GM21825 (cell line): ENCODE measurements at regions not wholly inside any gene's neighbourhood (a gene's known extent, or its start where the extent isn't known, plus 50 kb on each side); places are given as distances from the start of the nearest gene placed in this dataset.

Experiments
- ATAC-seq: cut with Tn5 transposase; IDR thresholded peaks from one replicate; pipeline ENCODE4 v1.9.1; 2021; ENCODE audit warnings: mild to moderate bottlenecking, moderate library complexity; ENCODE audit not compliant: unreplicated experiment

DNA sequence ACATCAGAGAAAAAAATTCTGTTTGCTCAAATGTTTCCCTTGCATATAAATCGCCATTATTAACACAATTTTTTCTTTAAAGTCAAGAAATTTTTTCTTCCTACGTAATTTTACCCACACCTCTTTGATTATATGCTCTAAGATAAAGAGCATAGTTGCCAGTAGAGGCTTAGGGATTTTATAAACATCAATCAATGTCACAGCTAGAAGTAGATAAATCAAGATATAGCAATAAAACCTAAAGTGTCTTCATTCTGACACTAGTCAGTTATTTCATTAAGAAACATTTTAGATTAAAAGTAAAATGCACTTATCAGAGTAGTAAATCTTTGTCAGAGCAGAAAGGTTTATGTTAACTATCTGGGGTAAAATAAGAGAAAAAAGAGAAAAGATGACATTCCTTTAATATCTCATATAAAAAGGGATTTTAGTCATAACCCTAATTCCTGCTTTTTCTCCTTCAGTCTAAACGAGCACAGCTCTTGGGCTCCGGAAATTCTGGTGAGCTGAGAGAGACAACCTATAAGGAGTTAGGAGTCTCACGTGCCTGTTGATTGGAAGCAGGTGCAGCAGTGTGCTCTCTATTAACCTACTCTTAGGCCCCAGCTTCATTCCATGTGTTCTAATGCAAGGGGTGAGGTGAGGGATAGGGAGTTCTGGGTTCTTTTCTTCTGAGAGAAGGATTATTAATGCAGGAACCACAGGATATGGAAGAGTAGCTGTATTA lies 172.4 kb upstream of the GULP1 start:
- no peak for ATAC-seq

DNA sequence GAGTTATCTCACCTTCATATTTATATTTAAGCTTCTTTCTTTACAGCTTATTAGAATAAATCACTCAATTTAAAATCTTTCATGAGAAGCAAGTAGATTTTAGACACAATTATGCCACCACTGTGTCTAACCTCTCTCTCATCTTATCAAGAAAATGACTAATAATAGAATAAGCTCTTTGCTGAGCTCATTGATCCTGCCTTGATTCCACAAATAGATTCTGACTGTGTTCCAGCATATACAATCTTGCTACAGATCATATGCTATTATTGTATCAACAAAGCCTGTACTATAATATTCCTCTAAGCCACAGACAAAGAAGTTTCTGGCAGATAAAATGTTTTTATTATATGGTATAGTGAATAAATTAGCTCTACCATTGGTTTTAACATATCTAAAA lies 168.7 kb upstream of the GULP1 start:
- ATAC-seq: no peak

DNA sequence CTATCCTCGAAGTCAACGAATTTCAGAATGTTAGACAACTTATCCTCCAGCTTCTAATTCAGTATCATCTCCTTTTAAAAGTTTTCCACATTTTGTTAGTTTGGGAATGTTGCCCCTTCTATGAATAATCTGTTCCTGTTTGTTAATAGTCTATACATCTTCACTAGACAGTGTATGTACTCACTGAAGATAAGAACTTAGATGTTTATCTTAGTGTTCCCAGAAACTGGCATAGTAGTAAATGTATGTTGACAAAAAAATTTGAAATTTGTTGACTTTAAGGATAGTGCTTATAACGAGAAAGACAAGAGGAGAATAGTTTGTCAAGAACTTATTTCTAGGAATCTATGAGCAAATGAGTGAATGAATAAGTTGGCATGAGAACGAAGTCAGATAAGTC lies 162.0 kb upstream of the GULP1 start:
- ATAC-seq: no peak

DNA sequence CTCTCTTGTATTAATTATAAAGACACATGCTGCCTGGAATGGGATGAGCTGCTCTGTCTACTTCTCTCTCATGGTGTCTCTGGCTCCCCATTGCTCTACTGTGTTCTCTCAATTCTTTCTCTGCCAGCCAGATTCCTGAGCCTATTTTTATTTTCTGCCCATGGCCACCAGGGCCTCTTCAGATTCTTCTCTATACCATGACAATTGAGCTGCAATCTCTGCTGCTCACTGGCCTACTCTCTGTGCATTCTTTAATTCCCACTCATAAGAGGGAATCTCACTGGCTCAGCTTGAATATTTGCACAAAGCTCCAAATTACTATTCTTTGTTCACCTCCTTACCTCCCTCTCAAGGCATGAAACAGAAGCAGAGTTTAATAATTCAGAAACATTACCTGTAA lies 161.4 kb upstream of the GULP1 start:
- ATAC-seq: no peak

DNA sequence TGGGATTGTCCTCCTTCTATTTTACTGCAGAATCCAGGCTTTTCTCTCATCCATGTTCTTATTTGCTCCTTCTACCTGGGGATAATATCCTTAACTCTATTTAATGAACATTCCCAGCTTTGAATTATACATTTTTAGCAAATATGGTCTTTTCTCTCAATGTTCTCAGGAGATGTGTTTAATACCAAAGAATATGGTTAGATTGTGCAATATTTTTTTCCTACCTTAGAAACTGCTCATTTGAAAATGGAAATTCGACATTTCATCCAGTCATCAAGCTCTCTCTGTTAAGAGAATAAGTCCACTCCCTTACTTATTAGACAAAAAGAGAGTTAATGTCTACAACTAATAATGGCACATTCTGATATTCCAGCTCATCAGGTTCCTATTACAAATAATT lies 160.4 kb upstream of the GULP1 start:
- no peak for ATAC-seq

- ATAC-seq: no peak
Observed at GRCh38 chr2:188132385-188132784, 159.3 kb upstream of the GULP1 start.

DNA sequence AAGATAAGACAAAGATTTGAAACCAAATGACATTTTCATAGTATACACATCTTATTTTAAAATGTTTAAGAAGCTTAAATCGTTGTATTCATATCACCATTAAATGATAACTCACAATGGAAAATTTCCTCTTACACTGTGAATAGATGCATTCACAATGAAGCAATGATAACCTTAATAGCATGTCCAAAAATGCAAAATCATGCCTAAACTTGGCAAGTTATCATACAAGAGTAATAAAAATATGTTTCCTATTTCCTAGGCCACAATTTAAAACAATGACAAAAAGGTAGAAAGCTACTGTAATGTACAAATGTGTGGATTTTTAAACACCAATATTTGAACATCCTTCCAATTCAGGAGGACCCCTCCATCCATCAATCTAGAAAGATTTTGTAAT lies 157.4 kb upstream of the GULP1 start:
- no peak for ATAC-seq

DNA sequence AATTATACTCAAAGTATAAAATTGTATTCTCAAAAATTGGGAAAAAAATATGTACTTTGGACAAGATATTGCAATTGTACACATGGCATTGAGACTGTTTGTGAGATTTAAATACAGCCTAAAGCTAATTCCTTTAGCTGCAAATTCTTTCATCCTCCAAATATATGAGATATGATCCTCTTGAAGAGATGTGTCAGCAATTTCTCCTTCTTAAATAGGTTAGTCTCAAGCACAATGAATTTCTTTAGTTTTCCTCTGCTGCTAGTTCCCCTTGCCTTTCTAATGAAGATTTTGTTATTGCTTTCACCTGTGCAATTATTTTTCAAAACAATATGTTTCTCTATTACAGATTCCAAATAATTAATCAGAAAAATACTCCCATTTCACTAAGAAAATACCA lies 153.4 kb upstream of the GULP1 start:
- no peak for ATAC-seq

- no peak for ATAC-seq
Observed at GRCh38 chr2:188142088-188142487, 149.6 kb upstream of the GULP1 start.

DNA sequence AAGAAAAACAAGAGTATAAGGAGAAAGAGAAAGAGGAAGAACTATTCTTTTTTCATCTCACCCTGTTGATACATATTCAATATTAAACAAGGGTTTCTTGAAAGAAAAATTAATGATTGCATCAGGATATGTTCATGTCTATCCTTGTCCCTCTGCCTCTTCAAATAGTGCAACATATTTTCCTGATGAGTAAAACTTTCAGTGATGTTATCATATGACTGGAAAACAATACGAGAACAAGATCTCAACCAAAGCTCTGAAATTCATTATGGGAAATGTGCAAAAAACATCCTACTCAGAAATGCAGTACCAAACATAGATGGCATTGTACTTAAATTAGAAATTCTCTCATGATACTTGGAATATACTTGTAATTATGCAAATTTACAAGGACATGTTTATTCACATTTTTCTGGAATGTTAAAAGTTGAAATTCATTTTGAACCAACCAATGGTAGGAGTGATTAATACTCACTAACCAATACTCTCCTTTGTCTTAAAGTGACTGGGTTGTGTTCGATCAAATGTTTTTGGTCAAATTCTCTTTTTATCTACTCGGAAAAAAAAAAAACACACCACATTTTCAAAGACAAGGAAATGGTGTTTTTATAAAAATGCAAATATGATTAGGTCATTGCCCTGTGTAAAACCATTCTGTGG lies 148.9 kb upstream of the GULP1 start:
- ATAC-seq: no peak

- no peak for ATAC-seq
Observed at GRCh38 chr2:188145885-188146284, 145.8 kb upstream of the GULP1 start.

- no peak for ATAC-seq
Observed at GRCh38 chr2:188146888-188147287, 144.8 kb upstream of the GULP1 start.

DNA sequence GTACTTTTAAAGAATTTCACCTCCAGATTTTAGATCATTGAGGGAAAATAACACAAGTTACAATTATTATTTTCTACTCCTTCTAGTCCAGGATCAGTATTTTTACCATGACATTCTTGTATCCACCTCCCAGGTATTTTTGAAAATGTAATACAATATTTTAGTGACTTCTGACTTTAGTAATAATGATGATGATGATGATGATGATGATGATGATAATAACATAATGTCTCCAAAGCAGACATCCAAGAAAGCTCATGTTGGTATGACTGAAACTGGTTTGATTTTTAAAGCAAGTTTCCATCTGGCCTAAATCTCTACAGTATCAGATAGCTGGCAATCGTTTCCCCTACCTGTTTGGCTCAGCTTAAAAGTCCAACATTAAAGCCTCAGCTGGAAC lies 140.0 kb upstream of the GULP1 start:
- no peak for ATAC-seq

- no peak for ATAC-seq
Observed at GRCh38 chr2:188158337-188159100, 133.2 kb upstream of the GULP1 start.

DNA sequence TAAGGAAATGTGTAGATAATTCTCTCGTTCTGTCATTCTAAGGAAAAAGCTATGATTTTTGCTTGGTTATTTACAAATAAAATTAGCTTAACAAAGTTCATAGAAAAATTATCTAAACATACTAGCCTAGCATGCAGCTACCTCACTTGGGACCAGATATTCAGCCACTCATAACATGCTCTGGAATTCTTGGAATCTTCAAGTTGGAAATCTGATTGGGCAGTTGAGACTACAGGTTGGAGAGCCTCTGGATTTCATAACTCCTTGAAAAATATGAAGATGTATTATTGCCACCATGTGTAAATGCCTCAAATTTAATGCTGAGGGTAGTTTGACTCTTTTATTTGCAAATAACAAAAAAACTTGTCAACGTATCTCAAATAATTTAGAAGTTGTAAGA lies 132.2 kb upstream of the GULP1 start:
- ATAC-seq: no peak

DNA sequence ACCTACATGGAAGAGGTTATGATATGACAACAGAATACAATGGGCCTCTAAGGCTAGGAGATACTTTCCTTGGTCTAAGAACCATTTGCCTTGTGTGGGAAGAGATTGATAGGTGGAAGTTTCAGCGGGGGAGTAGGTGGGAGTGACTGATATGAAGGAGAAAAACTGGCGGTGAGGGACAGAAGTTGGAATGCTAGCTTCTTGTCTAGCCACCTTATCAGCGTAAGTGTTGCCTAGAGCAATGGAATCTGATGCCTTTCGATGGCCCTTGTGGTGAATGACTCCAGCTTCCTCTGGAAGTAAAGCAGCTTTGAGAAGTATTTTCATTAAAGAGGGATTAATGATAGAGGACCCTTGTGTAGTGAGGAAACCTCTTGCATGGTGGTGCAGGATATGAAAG lies 121.3 kb upstream of the GULP1 start:
- ATAC-seq: no peak

DNA sequence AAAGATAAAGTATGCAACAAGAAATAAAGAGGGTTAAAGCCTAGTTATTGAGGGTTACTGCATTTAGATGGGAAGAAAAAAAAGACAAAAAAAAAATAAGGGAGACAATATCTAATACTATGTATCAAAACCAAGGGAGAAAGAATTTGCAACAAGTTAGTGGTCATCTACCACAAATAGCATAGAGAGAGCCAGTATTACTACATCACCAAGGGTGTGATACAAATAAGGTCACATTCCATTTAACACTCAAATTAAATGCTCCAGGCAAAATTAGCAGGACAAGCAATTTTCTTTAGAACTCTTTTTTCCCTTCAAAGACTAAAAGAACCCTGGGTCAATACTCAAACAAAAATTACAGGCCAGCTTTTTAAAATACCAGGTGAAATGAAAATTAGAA lies 115.1 kb upstream of the GULP1 start:
- ATAC-seq: no peak

GRCh38 chr2:188181067-188181838 lies 110.4 kb upstream of the GULP1 start:
- no peak for ATAC-seq

DNA sequence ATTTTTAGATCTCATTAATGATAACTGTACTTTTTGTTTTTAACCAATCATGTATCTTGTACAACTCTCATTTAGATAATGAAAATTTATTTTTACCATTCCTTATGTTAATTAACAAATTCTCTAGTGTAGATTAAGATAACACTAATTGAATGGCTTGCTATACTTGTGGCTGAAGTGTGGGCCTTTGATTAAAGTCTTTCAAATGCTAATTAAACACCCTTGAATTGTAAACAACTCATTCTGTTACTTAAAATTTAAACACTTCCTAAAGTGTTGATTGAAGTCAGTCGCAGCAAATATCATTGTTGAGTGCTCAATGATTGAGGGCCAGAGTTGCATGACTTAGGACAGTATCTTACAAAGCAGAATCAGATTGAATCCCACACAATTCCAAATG lies 109.8 kb upstream of the GULP1 start:
- ATAC-seq: no peak

GRCh38 chr2:188187726-188188125 lies 103.9 kb upstream of the GULP1 start:
- no peak for ATAC-seq

GRCh38 chr2:188189356-188189755 lies 102.3 kb upstream of the GULP1 start:
- ATAC-seq: no peak
